ENCODE measurements at regions not wholly inside any gene's neighbourhood (a gene's known extent, or its start where the extent isn't known, plus 50 kb on each side); places are given as distances from the start of the nearest gene placed in this dataset.

GRCh38 chr20:56072165-56072564, 66.8 kb upstream of the CBLN4 start:
- TF ChIP-seq EP300 (IDR thresholded peaks at IDR 0.05) (no peak), REST (IDR thresholded peaks at IDR 0.05) (no peak), JUN (IDR thresholded peaks at IDR 0.05) (no peak), CTCF (IDR thresholded peaks at IDR 0.05) (no peak), GATA3 (IDR thresholded peaks at IDR 0.05; ENCODE audit: borderline replicate concordance) (no peak), MAX (IDR thresholded peaks at IDR 0.05) (no peak), HOXB13 (CRISPR knock-in tag; IDR thresholded peaks at IDR 0.05; ENCODE audit: low read depth) (no peak), POLR2A (IDR thresholded peaks at IDR 0.05; ENCODE audit: low read length) (no peak), RCOR1 (IDR thresholded peaks at IDR 0.05; ENCODE audit: low read depth, low read length) (no peak), HDAC2 (IDR thresholded peaks at IDR 0.05) (no peak), FOXS1 (CRISPR knock-in tag; IDR thresholded peaks at IDR 0.05) (no peak), SMC3 (IDR thresholded peaks at IDR 0.05) (no peak), HOXB5 (CRISPR knock-in tag; IDR thresholded peaks at IDR 0.05) (no peak)

All from A549 (cell line).